IMR-90 (cell line): ENCODE measurements at regions not wholly inside any gene's neighbourhood (a gene's known extent, or its start where the extent isn't known, plus 50 kb on each side); places are given as distances from the start of the nearest gene placed in this dataset.

ENCODE experiments used
- ATAC-seq: fragments of 200-7000 bp; cut with Tn5 transposase; 2 replicates; pipeline ENCODE4 v1.9.1; 2020; ENCODE audit warnings: low read depth, mild to moderate bottlenecking, moderate library complexity
- BruUV-seq: library from RNA; stranded (reverse); fragments of 400-500 nt; replicated peaks from 2 replicates; lab custom pipeline; 2021; lab: Mats Ljungman, UMichigan
- CTCF ChIA-PET: fragments of 300-600 bp; formaldehyde crosslinking; extraction: SDS; loops from one replicate; lab custom pipeline; 2021; ENCODE audit warnings: antibody characterized with exemption; lab: Yijun Ruan, JAX
- POLR2A ChIA-PET: fragments of 300-600 bp; sonication (Branson Sonifier 250); formaldehyde crosslinking; loops from one replicate; lab custom pipeline; 2022; ENCODE audit warnings: antibody characterized with exemption; ENCODE audit not compliant: unreplicated experiment; lab: Charles Lee
- DNase-seq: peaks from one replicate; pipeline ENCODE4 v3.0.0; 2013
- H2AFZ ChIP-seq: replicated peaks from 2 replicates; pipeline ENCODE3; 2013; ENCODE audit warnings: low read length, mild to moderate bottlenecking; ENCODE audit not compliant: poor library complexity
- H2AK5ac ChIP-seq: 2 replicates; pipeline ENCODE4 v1.6.1; 2013; ENCODE audit warnings: low read depth, low read length, inconsistent platforms
- H2AK9ac ChIP-seq: replicated peaks from 2 replicates; pipeline ENCODE3; 2013; ENCODE audit warnings: mild to moderate bottlenecking, low read depth, low read length, moderate library complexity; ENCODE audit not compliant: poor library complexity
- H2BK120ac ChIP-seq: 2 replicates; pipeline ENCODE4 v1.6.1; 2013; ENCODE audit warnings: low read depth, low read length, inconsistent platforms
- H2BK15ac ChIP-seq: 3 replicates; pipeline ENCODE4 v1.6.1; 2013; ENCODE audit warnings: low read depth, low read length, inconsistent platforms
- H2BK20ac ChIP-seq: 2 replicates; pipeline ENCODE4 v1.6.1; 2013; ENCODE audit warnings: low read depth, mild to moderate bottlenecking, inconsistent platforms, low read length, moderate library complexity
- H2BK5ac ChIP-seq: 2 replicates; pipeline ENCODE4 v1.6.1; 2013; ENCODE audit warnings: mild to moderate bottlenecking, low read depth, low read length, inconsistent platforms; ENCODE audit not compliant: poor library complexity, severe bottlenecking
- H3K14ac ChIP-seq: replicated peaks from 2 replicates; pipeline ENCODE4 v1.6.1; 2013; ENCODE audit warnings: low read depth, low read length, inconsistent platforms
- H3K18ac ChIP-seq: 2 replicates; pipeline ENCODE4 v1.6.1; 2013; ENCODE audit warnings: low read depth, low read length, control low read depth
- H3K23ac ChIP-seq: 2 replicates; pipeline ENCODE4 v1.6.1; 2013; ENCODE audit warnings: low read depth, low read length, inconsistent platforms
- H3K27ac ChIP-seq: 2 replicates; pipeline ENCODE4 v1.5.1; 2013; ENCODE audit warnings: mild to moderate bottlenecking, control low read depth, low read length; ENCODE audit not compliant: insufficient read depth
- H3K27me3 ChIP-seq: 2 replicates; pipeline ENCODE4 v1.6.1; 2013; ENCODE audit warnings: low read length; ENCODE audit not compliant: control insufficient read depth, insufficient read depth
- H3K36me3 ChIP-seq: 2 replicates; pipeline ENCODE4 v1.6.1; 2013; ENCODE audit warnings: low read length, mixed read lengths; ENCODE audit not compliant: control insufficient read depth, insufficient read depth
- H3K4ac ChIP-seq: 2 replicates; pipeline ENCODE4 v1.6.1; 2013; ENCODE audit warnings: low read depth, low read length, inconsistent platforms
- H3K4me1 ChIP-seq: 2 replicates; pipeline ENCODE4 v1.6.1; 2013; ENCODE audit warnings: low read length, mixed read lengths; ENCODE audit not compliant: control insufficient read depth, insufficient read depth
- H3K4me2 ChIP-seq: 2 replicates; pipeline ENCODE4 v1.6.1; 2013; ENCODE audit warnings: low read depth, mild to moderate bottlenecking, control low read depth, low read length, moderate library complexity
- H3K4me3 ChIP-seq: 2 replicates; pipeline ENCODE4 v1.5.1; 2013; ENCODE audit warnings: low read depth, mild to moderate bottlenecking, control low read depth, low read length, moderate library complexity; ENCODE audit not compliant: insufficient read depth
- H3K56ac ChIP-seq: 2 replicates; pipeline ENCODE4 v1.6.1; 2013; ENCODE audit warnings: low read length, inconsistent platforms; ENCODE audit not compliant: insufficient read depth; ENCODE audit errors: extremely low read depth
- H3K79me1 ChIP-seq, 2 experiments: 2 replicates each; pipeline ENCODE4 v1.6.1; 2013; ENCODE audit warnings: low read length in 2 of 2, inconsistent platforms in 1 of 2, low read depth in 1 of 2
- H3K9ac ChIP-seq: 2 replicates; pipeline ENCODE4 v1.6.1; 2013; ENCODE audit warnings: low read depth, low read length, control low read depth
- H3K9me1 ChIP-seq: 2 replicates; pipeline ENCODE4 v1.6.1; 2013; ENCODE audit warnings: low read length, inconsistent platforms; ENCODE audit not compliant: insufficient read depth
- H3K9me3 ChIP-seq: 2 replicates; pipeline ENCODE4 v1.6.1; 2013; ENCODE audit warnings: low read length; ENCODE audit not compliant: control insufficient read depth, insufficient read depth
- H4K20me1 ChIP-seq: 2 replicates; pipeline ENCODE4 v1.6.1; 2013; ENCODE audit warnings: low read length, inconsistent platforms; ENCODE audit not compliant: insufficient read depth
- H4K5ac ChIP-seq: 2 replicates; pipeline ENCODE4 v1.6.1; 2013; ENCODE audit warnings: mild to moderate bottlenecking, low read depth, low read length, control low read depth
- H4K8ac ChIP-seq, 2 experiments: 2 replicates each; pipeline ENCODE4 v1.6.1; 2013; ENCODE audit warnings: low read depth in 2 of 2, low read length in 2 of 2, control low read depth in 1 of 2, inconsistent platforms in 1 of 2
- H4K91ac ChIP-seq: 2 replicates; pipeline ENCODE4 v1.6.1; 2013; ENCODE audit warnings: low read depth, low read length, inconsistent platforms; ENCODE audit not compliant: insufficient read depth
- CEBPB ChIP-seq: IDR thresholded peaks from 2 replicates; pipeline ENCODE4 v1.6.1; 2012; ENCODE audit warnings: low read depth, low read length, improper control_type of control experiment
- ELK1 ChIP-seq: fragments of 150-350 bp; IDR thresholded peaks from 2 replicates; pipeline ENCODE4 v1.6.1; 2016; ENCODE audit warnings: low read depth, mild to moderate bottlenecking, low read length, moderate library complexity, borderline replicate concordance
- FOS ChIP-seq: fragments of 150-350 bp; IDR thresholded peaks from 2 replicates; pipeline ENCODE4 v1.6.1; 2016; ENCODE audit warnings: low read depth, low read length
- MAZ ChIP-seq: IDR thresholded peaks from 2 replicates; pipeline ENCODE4 v1.6.1; 2012; ENCODE audit warnings: low read depth, mild to moderate bottlenecking, low read length, improper control_type of control experiment, moderate library complexity, borderline replicate concordance
- MXI1 ChIP-seq: IDR thresholded peaks from 2 replicates; pipeline ENCODE4 v1.6.1; 2012; ENCODE audit warnings: low read depth, mild to moderate bottlenecking, low read length, moderate library complexity, borderline replicate concordance
- NFE2L2 ChIP-seq: fragments of 150-350 bp; IDR thresholded peaks from 2 replicates; pipeline ENCODE4 v1.6.1; 2016; ENCODE audit warnings: low read depth, mild to moderate bottlenecking, low read length
- POLR2A ChIP-seq: IDR thresholded peaks from 2 replicates; pipeline ENCODE4 v1.6.1; 2012; ENCODE audit warnings: mild to moderate bottlenecking, low read depth, low read length
- RCOR1 ChIP-seq: IDR thresholded peaks from 2 replicates; pipeline ENCODE4 v1.6.1; 2012; ENCODE audit warnings: mild to moderate bottlenecking, low read length, improper control_type of control experiment; ENCODE audit not compliant: insufficient replicate concordance
- RFX5 ChIP-seq: IDR thresholded peaks from 2 replicates; pipeline ENCODE4 v1.8.0; 2012; ENCODE audit warnings: low read depth, mild to moderate bottlenecking, low read length, moderate library complexity
- SMC3 ChIP-seq: fragments of 150-350 bp; IDR thresholded peaks from 2 replicates; pipeline ENCODE4 v1.6.1; 2016; ENCODE audit warnings: low read depth, mild to moderate bottlenecking, antibody characterized with exemption, low read length, moderate library complexity
- USF2 ChIP-seq: fragments of 150-350 bp; IDR thresholded peaks from 2 replicates; pipeline ENCODE4 v1.6.1; 2017; ENCODE audit warnings: mild to moderate bottlenecking, antibody characterized with exemption, low read length, low read depth
- WGBS, 2 experiments: methylation state at CpG; one replicate each; pipeline versions ENCODE4 v1.1.5 to v1.1.7; 2013; ENCODE audit warnings: missing lambda C conversion rate in 2 of 2; ENCODE audit not compliant: insufficient read length in 1 of 2; ENCODE audit errors: extremely low coverage in 2 of 2; 5-methylcytosine and 5-hydroxymethylcytosine counted together
- dilution Hi-C: fragments of 300-500 bp; cut with HindIII; formaldehyde crosslinking; loops from one replicate; pipeline ENCODE4 v1.14.3; 2018; ENCODE audit warnings: low sequenced_read_pairs; ENCODE audit not compliant: unreplicated experiment
- in situ Hi-C: fragments of 300-500 bp; cut with MboI; formaldehyde crosslinking; loops from 3 replicates; pipeline ENCODE4 v1.14.3; 2019; ENCODE audit warnings: low sequenced_read_pairs, inconsistent platforms, mixed read lengths
- intact Hi-C: fragments of 100-400 bp; cut with micrococcal nuclease; formaldehyde crosslinking; loops from 2 replicates; pipeline ENCODE4 v1.10.0; 2022

- no peaks in the 10 kb centered on the region for H4K20me1 ChIP-seq
- no peak overlapping the region for H4K8ac ChIP-seq
- H2BK120ac ChIP-seq: no peak overlapping the region
- H4K5ac ChIP-seq: no peak overlapping the region
- no peaks in the 10 kb centered on the region for H3K9me3 ChIP-seq
- no peaks in the 10 kb centered on the region for H3K9me1 ChIP-seq
- no TSS peak for BruUV-seq
- H3K36me3 ChIP-seq: no peaks in the 10 kb centered on the region
- ChIA-PET POLR2A (no interaction called here), CTCF (interaction anchor here (0.8 kb wide), 1 partner anchor 16 kb away, joined by 4 read pairs; no protein-coding TSS in a partner anchor)
- H3K56ac ChIP-seq: no peak overlapping the region
- H3K4me1 ChIP-seq: no peaks in the 10 kb centered on the region
- H3K9ac ChIP-seq: no peak overlapping the region
- H3K23ac ChIP-seq: no peak overlapping the region
- no peak overlapping the region for H2AFZ ChIP-seq
- H2AK9ac ChIP-seq: no peak overlapping the region
- intact Hi-C loops: no loop called here
- no CpG with 5 or more reads among the region's 2 CpGs for WGBS, 2 experiments
- DNase-seq (no peak), ATAC-seq (no peak)
- dilution Hi-C loops: no loop called here
- no peak overlapping the region for H3K27ac ChIP-seq
- H3K4me3 ChIP-seq: no peak overlapping the region
- H2BK20ac ChIP-seq: no peak overlapping the region
- in situ Hi-C loops: no loop called here
- no peak overlapping the region for H3K18ac ChIP-seq
- no peak overlapping the region for H4K91ac ChIP-seq
- H3K14ac ChIP-seq: no peak overlapping the region
- H2BK15ac ChIP-seq: no peak overlapping the region
- no peak overlapping the region for H2AK5ac ChIP-seq
- TF ChIP-seq USF2: no peak
- TF ChIP-seq RCOR1: no peak
- no peak for TF ChIP-seq POLR2A
- TF ChIP-seq ELK1: no peak
- no peak for TF ChIP-seq FOS
- TF ChIP-seq MXI1: no peak
- TF ChIP-seq MAZ: no peak
- no peak for TF ChIP-seq CEBPB
- TF ChIP-seq NFE2L2: no peak
- TF ChIP-seq RFX5: no peak
- TF ChIP-seq SMC3: no peak
- no peaks in the 10 kb centered on the region for H3K27me3 ChIP-seq
- H3K4ac ChIP-seq: no peak overlapping the region
- H2BK5ac ChIP-seq: no peak overlapping the region
- H3K79me1 ChIP-seq: no peaks in the 10 kb centered on the region
- H3K4me2 ChIP-seq: no peak overlapping the region
These were observed 660.7 kb downstream of the SMARCA1 start for GRCh38 chrX:128862557-128862956.
